Sigmoid colon (tissue), 4 donors: ENCODE measurements at regions not wholly inside any gene's neighbourhood (a gene's known extent, or its start where the extent isn't known, plus 50 kb on each side); places are given as distances from the start of the nearest gene placed in this dataset.

Experiments
- POLR2AphosphoS5 ChIP-seq, 4 donors: sonication (generic); formaldehyde crosslinking; IDR thresholded peaks; one replicate each; pipeline ENCODE4 v1.6.1; 2017; ENCODE audit warnings: antibody characterized with exemption in 4 of 4
- TF ChIP-seq, protein P1 (sequence below), 4 experiments: fragments of 450-650 bp in 3 of 4; fragments of 200-600 bp in 1 of 4; IDR thresholded peaks; one replicate each; pipeline ENCODE4 v1.5.1; 2016 to 2019; ENCODE audit warnings: antibody characterized with exemption in 4 of 4, mild to moderate bottlenecking in 3 of 4, moderate library complexity in 2 of 4

- TF ChIP-seq POLR2AphosphoS5 (IDR thresholded peaks at IDR 0.05) = no peak
- TF ChIP-seq, protein P1, sequence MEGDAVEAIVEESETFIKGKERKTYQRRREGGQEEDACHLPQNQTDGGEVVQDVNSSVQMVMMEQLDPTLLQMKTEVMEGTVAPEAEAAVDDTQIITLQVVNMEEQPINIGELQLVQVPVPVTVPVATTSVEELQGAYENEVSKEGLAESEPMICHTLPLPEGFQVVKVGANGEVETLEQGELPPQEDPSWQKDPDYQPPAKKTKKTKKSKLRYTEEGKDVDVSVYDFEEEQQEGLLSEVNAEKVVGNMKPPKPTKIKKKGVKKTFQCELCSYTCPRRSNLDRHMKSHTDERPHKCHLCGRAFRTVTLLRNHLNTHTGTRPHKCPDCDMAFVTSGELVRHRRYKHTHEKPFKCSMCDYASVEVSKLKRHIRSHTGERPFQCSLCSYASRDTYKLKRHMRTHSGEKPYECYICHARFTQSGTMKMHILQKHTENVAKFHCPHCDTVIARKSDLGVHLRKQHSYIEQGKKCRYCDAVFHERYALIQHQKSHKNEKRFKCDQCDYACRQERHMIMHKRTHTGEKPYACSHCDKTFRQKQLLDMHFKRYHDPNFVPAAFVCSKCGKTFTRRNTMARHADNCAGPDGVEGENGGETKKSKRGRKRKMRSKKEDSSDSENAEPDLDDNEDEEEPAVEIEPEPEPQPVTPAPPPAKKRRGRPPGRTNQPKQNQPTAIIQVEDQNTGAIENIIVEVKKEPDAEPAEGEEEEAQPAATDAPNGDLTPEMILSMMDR (IDR thresholded peaks at IDR 0.05) = no peak
Measured at GRCh38 chr12:31781894-31782540, 53.2 kb upstream of the AMN1 start.
